ENCODE measurements at regions not wholly inside any gene's neighbourhood (a gene's known extent, or its start where the extent isn't known, plus 50 kb on each side); places are given as distances from the start of the nearest gene placed in this dataset.
"Not testable (repeated sequence)": the region's sequence is repeated elsewhere in the genome, so short reads cannot be mapped to it uniquely, and the experiment has no call there.

DNA sequence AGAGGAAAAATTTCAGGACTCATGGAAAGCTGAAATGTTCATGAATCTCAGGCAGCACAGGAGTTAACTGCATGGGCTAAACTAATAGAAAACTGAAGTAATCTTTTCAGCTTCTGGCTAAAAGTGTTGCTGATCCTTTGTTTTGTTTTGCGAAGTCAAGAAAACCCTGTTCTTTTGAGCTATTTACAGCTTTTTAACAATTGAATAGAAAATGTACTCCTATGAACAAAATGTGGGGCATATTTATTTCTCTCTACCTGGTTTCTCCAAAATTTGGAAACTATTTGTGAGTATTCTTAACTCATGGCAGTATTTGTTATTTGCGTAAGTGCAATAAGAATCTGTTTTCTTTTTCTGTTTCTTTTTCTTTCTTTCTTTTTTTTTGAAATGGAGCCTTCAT, 818.8 kb upstream of the CITED2 start:
- no peaks in the 10 kb centered on the region for H3K36me3 ChIP-seq
- H3K4me3 ChIP-seq, result no peak overlapping the region
- no peaks in the 10 kb centered on the region for H3K4me1 ChIP-seq
- peaks cover 0 to 14% (median 0%) of the 10 kb centered on the region in 3 donors for H3K9me3 ChIP-seq
- H3K27me3 ChIP-seq, result no peaks in the 10 kb centered on the region
- DNase-seq, result no peak
- intact Hi-C loops (cut with DNase I), result no loop called here
- TF ChIP-seq POLR2A (IDR thresholded peaks at IDR 0.05), result no peak
- TF ChIP-seq, protein P1, sequence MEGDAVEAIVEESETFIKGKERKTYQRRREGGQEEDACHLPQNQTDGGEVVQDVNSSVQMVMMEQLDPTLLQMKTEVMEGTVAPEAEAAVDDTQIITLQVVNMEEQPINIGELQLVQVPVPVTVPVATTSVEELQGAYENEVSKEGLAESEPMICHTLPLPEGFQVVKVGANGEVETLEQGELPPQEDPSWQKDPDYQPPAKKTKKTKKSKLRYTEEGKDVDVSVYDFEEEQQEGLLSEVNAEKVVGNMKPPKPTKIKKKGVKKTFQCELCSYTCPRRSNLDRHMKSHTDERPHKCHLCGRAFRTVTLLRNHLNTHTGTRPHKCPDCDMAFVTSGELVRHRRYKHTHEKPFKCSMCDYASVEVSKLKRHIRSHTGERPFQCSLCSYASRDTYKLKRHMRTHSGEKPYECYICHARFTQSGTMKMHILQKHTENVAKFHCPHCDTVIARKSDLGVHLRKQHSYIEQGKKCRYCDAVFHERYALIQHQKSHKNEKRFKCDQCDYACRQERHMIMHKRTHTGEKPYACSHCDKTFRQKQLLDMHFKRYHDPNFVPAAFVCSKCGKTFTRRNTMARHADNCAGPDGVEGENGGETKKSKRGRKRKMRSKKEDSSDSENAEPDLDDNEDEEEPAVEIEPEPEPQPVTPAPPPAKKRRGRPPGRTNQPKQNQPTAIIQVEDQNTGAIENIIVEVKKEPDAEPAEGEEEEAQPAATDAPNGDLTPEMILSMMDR (IDR thresholded peaks at IDR 0.05), result no peak
- WGBS, 2 donors, result 94 to 96% methylated on average over 2 of the region's 2 CpGs
- no peak overlapping the region for H3K27ac ChIP-seq

- DNase-seq, result no peak
- 83 to 95% methylated on average over 1 of the region's 1 CpG for WGBS, 2 donors
- no peaks in the 10 kb centered on the region for H3K4me1 ChIP-seq
- no peak overlapping the region for H3K27ac ChIP-seq
- peaks cover 0 to 14% (median 0%) of the 10 kb centered on the region in 3 donors for H3K9me3 ChIP-seq
- no peak for TF ChIP-seq POLR2A (IDR thresholded peaks at IDR 0.05)
- TF ChIP-seq, protein P1 (IDR thresholded peaks at IDR 0.05), result no peak
- intact Hi-C loops (cut with DNase I), result no loop called here
- no peak overlapping the region for H3K4me3 ChIP-seq
- no peaks in the 10 kb centered on the region for H3K27me3 ChIP-seq
- H3K36me3 ChIP-seq, result no peaks in the 10 kb centered on the region
These were observed 817.6 kb upstream of the CITED2 start for GRCh38 chr6:140192018-140192417.

GRCh38 chr6:140189263-140189662, 814.8 kb upstream of the CITED2 start:
- H3K36me3 ChIP-seq; intact Hi-C loops (cut with DNase I): not testable (repeated sequence)

DNA sequence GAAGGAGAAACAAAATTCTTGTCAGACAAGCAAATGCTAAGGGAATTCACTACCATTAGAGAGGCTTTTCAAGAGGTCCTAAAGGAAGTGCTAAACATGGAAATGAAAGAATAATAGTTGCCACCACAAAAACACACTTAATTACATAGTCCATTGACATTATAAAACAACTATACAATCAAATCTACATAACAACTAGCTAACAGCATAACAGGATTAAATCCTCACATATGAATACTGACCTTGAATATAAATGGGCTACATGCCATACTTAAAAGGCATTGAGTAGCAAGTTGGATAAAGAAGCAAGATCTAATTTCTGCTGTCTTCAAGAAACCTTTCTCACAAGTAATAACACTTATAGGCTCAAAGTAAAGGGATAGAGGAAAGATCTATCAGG, 811.5 kb upstream of the CITED2 start:
- Histone ChIP-seq H3K27ac (no peak overlapping the region), H3K27me3 (no peaks in the 10 kb centered on the region), H3K36me3 (no peaks in the 10 kb centered on the region), H3K4me3 (no peak overlapping the region), H3K9me3 (no peaks in the 10 kb centered on the region), H3K4me1 (no peaks in the 10 kb centered on the region)
- TF ChIP-seq, protein P1 (IDR thresholded peaks at IDR 0.05), result no peak
- TF ChIP-seq POLR2A (IDR thresholded peaks at IDR 0.05), result no peak
- intact Hi-C loops (cut with DNase I), result no loop called here
- DNase-seq, result no peak

More at GRCh38 chr6:140189263-140189662, 814.8 kb upstream of the CITED2 start:
- DNase-seq, H3K27ac ChIP-seq, H3K27me3 ChIP-seq, H3K4me3 ChIP-seq, H3K4me1 ChIP-seq: not testable (repeated sequence)
- peaks cover 0 to 14% (median 0%) of the 10 kb centered on the region in 3 donors for H3K9me3 ChIP-seq
- WGBS, 2 donors, result 69 to 89% methylated on average over 1 of the region's 1 CpG

DNA sequence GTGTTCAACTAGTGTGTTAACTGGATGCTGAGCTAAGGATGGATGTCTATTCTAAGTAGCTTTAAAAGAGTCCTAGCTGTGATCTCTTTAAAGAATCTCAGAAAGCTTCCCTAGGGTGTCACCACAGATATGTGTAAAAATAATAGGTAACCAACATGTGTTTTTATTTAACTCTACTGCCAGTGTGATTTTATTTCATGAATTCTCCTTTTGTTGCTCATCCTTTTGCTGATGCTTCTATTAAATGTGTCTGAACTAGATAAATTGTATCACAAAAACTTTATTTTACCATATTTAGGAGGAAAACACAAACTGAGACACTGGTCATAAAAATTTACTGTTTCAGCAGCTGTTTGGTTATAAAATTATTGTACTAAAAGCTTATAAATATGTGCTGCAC, 809.4 kb upstream of the CITED2 start:
- Histone ChIP-seq H3K4me3 (no peak overlapping the region), H3K27ac (no peak overlapping the region), H3K27me3 (no peaks in the 10 kb centered on the region), H3K4me1 (no peaks in the 10 kb centered on the region), H3K36me3 (no peaks in the 10 kb centered on the region), H3K9me3 (no peaks in the 10 kb centered on the region)
- TF ChIP-seq, protein P1 (IDR thresholded peaks at IDR 0.05), result no peak
- no peak for TF ChIP-seq POLR2A (IDR thresholded peaks at IDR 0.05)
- intact Hi-C loops (cut with DNase I), result no loop called here
- no peak for DNase-seq

DNA sequence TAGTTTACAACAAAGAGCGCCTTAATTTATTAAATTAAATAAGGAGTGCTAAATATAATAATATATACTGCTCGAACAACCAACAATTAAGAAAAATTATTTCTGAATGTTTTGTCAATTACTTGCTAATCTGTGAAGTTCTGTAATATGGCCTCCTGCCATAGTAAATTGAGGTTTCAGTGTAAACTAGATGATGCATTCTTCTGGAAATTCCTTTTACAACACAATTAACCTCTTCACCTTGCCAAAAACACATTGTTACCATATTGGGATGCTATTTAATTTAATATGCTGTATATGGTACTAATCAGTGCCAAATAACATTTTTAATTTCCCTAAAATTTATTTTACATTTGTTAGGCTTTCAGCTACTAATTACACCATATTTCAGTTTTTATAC, 808.4 kb upstream of the CITED2 start:
- Histone ChIP-seq H3K9me3 (no peaks in the 10 kb centered on the region), H3K36me3 (no peaks in the 10 kb centered on the region), H3K27ac (no peak overlapping the region), H3K27me3 (no peaks in the 10 kb centered on the region), H3K4me3 (no peak overlapping the region), H3K4me1 (no peaks in the 10 kb centered on the region)
- intact Hi-C loops (cut with DNase I), result no loop called here
- no peak for DNase-seq
- WGBS, 2 donors, result 73 to 87% methylated on average over 2 of the region's 2 CpGs
- TF ChIP-seq, protein P1 (IDR thresholded peaks at IDR 0.05), result no peak
- TF ChIP-seq POLR2A (IDR thresholded peaks at IDR 0.05), result no peak
